ENCODE measurements at regions not wholly inside any gene's neighbourhood (a gene's known extent, or its start where the extent isn't known, plus 50 kb on each side); places are given as distances from the start of the nearest gene placed in this dataset.
"Not testable (repeated sequence)": the region's sequence is repeated elsewhere in the genome, so short reads cannot be mapped to it uniquely, and the experiment has no call there.

DNA sequence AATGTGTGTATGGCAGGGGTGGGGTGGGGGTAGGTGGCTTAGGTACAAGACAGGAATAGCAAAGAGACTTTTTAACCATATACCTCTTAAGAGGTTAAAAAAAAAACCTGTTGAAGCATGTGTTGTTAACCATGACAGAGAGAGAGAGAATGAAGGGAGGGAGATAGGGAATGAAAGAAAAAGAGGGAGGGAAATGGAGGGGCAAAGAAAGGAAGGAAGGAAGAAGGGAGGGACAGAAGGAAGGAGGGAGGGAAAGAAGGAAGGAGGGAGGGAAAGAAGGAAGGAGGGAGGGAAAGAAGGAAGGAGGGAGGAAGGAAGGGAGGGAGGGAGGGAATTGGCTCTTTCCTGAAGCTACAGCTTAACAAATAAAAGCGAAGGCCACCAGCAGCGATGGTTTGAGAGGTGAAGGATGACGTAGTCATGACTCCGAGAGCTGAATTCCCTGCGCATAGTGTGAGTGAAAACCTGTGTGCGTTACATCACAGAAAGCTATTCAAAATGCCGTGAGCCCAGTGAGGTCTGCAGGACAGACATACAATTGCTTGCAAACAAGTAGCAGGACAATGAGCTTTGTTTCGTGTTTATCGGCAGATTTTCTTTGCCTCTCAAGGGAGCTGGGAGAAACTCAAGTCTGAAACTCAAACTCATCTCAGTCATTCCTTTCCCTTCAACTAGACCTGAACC lies 88.6 kb upstream of the NEDD9 start:
- DNase-seq: no peak

DNA sequence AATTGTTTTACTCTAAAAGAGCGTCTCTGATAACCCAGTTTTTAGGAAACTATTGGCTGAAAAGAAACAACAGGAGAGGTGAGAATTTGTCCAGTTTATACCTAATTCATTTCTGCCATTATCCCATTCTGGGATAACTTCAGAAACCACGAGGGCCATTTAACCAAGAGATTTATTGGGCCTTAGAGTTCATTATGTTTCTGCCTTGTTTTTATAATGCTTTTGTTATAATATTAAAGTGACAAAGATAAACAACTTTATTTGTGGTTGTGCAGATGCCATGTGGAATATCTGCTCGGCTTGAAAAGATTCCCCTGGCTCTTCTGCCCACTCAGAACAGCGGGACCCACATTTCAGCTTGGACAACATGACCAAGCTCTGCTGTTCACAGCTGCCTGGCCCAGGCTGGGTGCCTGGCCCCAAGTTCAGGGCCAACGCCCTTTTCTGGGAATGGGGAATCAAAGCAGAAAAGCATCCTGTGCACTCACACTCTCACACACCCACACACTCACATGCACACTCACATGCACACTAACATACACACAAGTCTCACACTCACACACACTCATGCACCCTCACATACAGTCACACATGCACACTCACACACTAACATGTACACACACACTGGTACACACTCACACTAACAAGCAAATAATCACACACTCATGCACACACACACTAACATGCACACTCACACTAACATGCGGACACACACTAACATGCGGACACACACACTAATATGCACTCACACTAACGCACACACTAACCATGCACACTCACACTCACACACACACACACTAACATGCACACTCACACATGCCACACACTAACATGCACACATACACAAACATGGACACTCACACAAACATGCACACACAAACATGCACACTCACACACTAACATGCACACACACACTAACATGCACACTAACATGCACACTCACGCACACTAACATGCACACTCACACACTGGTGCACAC lies 86.7 kb upstream of the NEDD9 start:
- DNase-seq: no peak

- DNase-seq: peak in 1 of 2 experiments; percentile 2
Measured at GRCh38 chr6:11317885-11318771, 85.7 kb upstream of the NEDD9 start.

- DNase-seq: no peak
Measured at GRCh38 chr6:11315743-11316437, 83.4 kb upstream of the NEDD9 start.

DNA sequence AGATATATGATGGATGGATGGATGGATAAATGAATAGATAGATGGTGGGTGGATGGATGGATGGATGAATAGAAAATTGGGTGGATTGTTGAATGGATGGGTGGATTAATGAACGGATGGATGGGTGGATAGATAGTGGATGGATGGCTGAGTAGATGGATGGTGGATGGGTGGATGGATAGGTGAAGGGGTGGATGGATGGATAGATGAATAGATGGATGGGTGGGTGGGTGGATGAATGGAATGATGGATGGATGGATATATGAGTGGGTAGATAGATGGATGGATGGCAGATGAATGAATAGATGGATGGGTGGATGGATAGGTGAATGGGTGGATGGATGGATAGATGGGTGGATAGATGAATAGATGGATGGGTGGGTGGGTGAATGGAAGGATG lies 80.7 kb upstream of the NEDD9 start:
- no peak for DNase-seq

GRCh38 chr6:11311970-11312369 lies 79.5 kb upstream of the NEDD9 start:
- no peak for DNase-seq

- DNase-seq: no peak
Measured at GRCh38 chr6:11309947-11310665, 77.6 kb upstream of the NEDD9 start.

- no peak for DNase-seq
Measured at GRCh38 chr6:11307226-11307625, 74.8 kb upstream of the NEDD9 start.

DNA sequence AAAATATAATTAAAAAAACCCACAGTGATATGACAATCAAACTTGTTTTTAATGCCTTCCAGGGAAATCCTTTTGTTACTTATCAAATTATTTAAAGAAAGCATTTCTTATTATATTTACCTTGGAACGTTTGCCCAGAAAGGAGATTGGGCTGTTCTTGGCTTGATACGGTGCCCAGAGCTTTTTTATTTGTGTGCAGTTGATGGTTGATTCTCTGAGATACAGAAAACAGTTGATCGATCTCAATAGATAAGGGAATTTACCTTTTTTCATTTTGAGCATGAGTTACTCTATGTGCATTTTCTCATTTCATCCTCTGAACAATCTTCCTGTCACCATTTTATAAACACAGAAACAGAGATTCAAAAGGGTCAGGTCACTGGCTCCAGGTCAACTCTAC lies 72.5 kb upstream of the NEDD9 start:
- no peak for DNase-seq

GRCh38 chr6:11299876-11300428 lies 67.5 kb upstream of the NEDD9 start:
- not testable (repeated sequence) for DNase-seq

GRCh38 chr6:11299421-11299784 lies 66.9 kb upstream of the NEDD9 start:
- not testable (repeated sequence) for DNase-seq

GRCh38 chr6:11298651-11299420 lies 66.4 kb upstream of the NEDD9 start:
- peak; percentile 63 to 79 for DNase-seq

GRCh38 chr6:11297376-11297729 lies 64.9 kb upstream of the NEDD9 start:
- no peak for DNase-seq

GRCh38 chr6:11296449-11297375 lies 64.2 kb upstream of the NEDD9 start:
- no peak for DNase-seq

GRCh38 chr6:11295969-11296368 lies 63.5 kb upstream of the NEDD9 start:
- DNase-seq: no peak

DNA sequence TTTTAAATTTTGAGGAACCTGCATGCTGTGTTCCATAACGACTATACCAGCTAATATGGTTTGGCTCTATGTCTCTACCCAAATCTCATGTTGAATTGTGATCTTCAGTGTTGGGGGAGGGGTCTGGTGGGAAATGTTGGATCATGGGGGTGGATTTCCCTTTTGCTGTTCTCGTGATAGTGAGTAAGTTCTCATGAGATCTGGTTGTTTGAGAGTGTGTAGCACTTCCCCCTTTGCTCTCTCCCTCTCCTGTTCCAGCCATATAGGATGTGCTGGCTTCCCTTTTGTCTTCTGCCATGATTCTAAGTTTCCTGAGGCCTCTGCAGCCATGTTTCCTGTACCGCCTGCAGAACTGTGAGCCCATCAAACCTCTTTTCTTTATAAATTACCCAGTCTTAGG lies 61.8 kb upstream of the NEDD9 start:
- no peak for DNase-seq

- no peak for DNase-seq
Measured at GRCh38 chr6:11292594-11293236, 60.2 kb upstream of the NEDD9 start.

- DNase-seq: no peak
Measured at GRCh38 chr6:11292091-11292490, 59.6 kb upstream of the NEDD9 start.

GRCh38 chr6:11291582-11291981 lies 59.1 kb upstream of the NEDD9 start:
- DNase-seq: no peak

Measured in SHP77 (cell line).